SK-N-SH treated with all-trans-retinoic acid at 6 μM for 48 hours (cell line): ENCODE measurements at regions not wholly inside any gene's neighbourhood (a gene's known extent, or its start where the extent isn't known, plus 50 kb on each side); places are given as distances from the start of the nearest gene placed in this dataset.

Source experiments
- BACH2 ChIP-seq: fragments of 250-450 bp; sonication (Bioruptor Pico); IDR thresholded peaks from 2 replicates; pipeline ENCODE4 v1.9.0; 2021; ENCODE audit warnings: mild to moderate bottlenecking, borderline replicate concordance
- OSR1 ChIP-seq: fragments of 250-450 bp; sonication (Bioruptor Pico); IDR thresholded peaks from 2 replicates; pipeline ENCODE4 v1.8.0; 2022; ENCODE audit warnings: moderate library complexity, mild to moderate bottlenecking, inconsistent platforms
- PPARA ChIP-seq: fragments of 250-450 bp; sonication (Bioruptor Pico); IDR thresholded peaks from 2 replicates; pipeline ENCODE4 v1.5.0; 2020; ENCODE audit warnings: mild to moderate bottlenecking, borderline replicate concordance
- RARB ChIP-seq: fragments of 250-450 bp; sonication (Bioruptor Pico); IDR thresholded peaks from 2 replicates; pipeline ENCODE4 v1.8.0; 2021; ENCODE audit warnings: mild to moderate bottlenecking, moderate library complexity
- SNAI2 ChIP-seq: fragments of 250-450 bp; sonication (Bioruptor Pico); IDR thresholded peaks from 2 replicates; pipeline ENCODE4 v1.5.0; 2020; ENCODE audit warnings: mild to moderate bottlenecking, moderate library complexity
- TF ChIP-seq, protein P1 (sequence below): fragments of 250-450 bp; sonication (Bioruptor Pico); IDR thresholded peaks from 2 replicates; pipeline ENCODE4 v1.5.1; 2020; ENCODE audit warnings: low read depth, mild to moderate bottlenecking, moderate library complexity
- TF ChIP-seq, protein P2 (sequence below): fragments of 250-450 bp; sonication (Bioruptor Pico); IDR thresholded peaks from 2 replicates; pipeline ENCODE4 v1.8.0; 2021; ENCODE audit warnings: low read depth, mild to moderate bottlenecking, moderate library complexity, borderline replicate concordance

DNA sequence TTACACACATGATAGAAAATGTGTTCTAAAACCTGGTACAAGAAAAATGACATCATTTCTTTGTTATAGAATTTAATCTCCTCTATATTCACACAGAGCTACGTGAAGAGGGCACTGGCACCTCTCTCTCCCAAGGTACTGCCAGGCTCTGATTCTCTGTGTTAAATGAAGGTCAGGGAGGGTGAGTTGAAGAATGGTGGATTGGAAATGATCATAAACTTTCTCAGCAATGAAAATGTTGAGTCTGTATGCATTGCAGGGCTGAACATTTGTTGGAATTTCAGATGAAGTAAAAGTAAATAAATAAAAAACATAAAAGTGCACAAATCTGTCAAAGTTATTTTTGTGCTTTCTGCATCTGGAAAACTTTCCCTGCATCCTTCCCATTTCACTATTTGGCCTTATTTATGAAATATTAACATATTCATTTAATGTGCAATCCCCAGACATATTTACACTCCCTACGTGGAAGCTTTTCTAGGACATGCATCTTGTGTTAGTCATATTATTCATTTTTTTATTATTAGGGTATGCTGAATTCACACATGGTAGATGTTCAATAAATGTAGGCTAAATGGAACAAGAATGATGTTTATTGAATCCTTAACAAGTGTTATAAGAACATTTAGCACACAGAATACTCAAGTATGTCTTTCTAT lies 810.3 kb upstream of the CDH8 start:
- TF ChIP-seq, protein P1, sequence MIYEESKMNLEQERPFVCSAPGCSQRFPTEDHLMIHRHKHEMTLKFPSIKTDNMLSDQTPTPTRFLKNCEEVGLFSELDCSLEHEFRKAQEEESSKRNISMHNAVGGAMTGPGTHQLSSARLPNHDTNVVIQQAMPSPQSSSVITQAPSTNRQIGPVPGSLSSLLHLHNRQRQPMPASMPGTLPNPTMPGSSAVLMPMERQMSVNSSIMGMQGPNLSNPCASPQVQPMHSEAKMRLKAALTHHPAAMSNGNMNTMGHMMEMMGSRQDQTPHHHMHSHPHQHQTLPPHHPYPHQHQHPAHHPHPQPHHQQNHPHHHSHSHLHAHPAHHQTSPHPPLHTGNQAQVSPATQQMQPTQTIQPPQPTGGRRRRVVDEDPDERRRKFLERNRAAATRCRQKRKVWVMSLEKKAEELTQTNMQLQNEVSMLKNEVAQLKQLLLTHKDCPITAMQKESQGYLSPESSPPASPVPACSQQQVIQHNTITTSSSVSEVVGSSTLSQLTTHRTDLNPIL (CRISPR knock-in tag), result no peak
- TF ChIP-seq PPARA (CRISPR knock-in tag), result no peak
- no peak for TF ChIP-seq RARB (CRISPR knock-in tag)
- TF ChIP-seq OSR1 (CRISPR knock-in tag), result no peak
- TF ChIP-seq, protein P2, sequence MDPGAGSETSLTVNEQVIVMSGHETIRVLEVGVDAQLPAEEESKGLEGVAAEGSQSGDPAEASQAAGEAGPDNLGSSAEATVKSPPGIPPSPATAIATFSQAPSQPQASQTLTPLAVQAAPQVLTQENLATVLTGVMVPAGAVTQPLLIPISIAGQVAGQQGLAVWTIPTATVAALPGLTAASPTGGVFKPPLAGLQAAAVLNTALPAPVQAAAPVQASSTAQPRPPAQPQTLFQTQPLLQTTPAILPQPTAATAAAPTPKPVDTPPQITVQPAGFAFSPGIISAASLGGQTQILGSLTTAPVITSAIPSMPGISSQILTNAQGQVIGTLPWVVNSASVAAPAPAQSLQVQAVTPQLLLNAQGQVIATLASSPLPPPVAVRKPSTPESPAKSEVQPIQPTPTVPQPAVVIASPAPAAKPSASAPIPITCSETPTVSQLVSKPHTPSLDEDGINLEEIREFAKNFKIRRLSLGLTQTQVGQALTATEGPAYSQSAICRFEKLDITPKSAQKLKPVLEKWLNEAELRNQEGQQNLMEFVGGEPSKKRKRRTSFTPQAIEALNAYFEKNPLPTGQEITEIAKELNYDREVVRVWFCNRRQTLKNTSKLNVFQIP, result no peak
- TF ChIP-seq SNAI2 (CRISPR knock-in tag), result no peak
- no peak for TF ChIP-seq BACH2 (CRISPR knock-in tag)
